NCI-H2196 (cell line): ENCODE measurements at regions not wholly inside any gene's neighbourhood (a gene's known extent, or its start where the extent isn't known, plus 50 kb on each side); places are given as distances from the start of the nearest gene placed in this dataset.

ENCODE experiments used
- DNase-seq: peaks from one replicate; lab custom pipeline; 2025; ENCODE audit not compliant: unreplicated experiment; lab: John Stamatoyannopoulos, UW

DNA sequence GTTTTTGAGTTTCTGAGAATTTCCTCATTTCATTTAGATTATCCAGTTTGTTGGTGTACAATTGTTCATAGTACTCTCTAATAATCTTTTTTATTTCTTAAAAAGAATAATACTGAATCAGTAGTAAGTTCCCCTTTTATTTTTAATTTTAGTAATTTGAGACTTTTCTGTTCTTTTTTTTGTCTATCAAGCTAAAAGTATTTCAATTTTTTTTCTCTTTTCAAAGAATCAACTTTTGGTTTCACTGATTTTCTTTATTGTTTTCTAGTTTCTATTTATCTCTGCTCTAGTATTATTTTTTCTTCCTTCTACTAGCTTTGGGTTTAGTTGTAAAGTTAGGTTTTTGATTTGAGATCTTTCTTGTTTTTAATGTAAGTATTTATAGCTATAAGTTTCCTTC lies 60.6 kb upstream of the ARL15 start:
- no peak for DNase-seq

DNA sequence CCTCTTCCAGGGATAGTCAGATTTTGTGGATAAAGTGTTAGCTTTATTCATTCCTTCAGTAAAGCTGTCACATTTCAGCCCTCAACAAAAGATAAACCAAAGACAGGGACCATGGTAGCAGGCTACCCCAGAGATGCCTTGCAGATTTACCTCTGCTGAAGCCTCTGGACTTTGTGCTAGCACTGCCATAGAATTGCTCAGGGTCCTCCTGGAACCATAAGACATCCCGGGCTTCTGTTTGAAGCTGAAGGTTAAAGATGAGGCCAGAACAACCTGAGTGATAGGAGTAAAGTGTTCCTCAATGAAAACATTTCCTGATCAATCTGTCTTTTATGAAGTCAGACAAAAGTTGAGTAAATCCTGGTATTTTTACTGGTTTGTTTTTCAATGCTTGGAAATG lies 57.5 kb upstream of the ARL15 start:
- DNase-seq, result no peak

GRCh38 chr5:54366707-54367106 lies 56.3 kb upstream of the ARL15 start:
- DNase-seq, result no peak

DNA sequence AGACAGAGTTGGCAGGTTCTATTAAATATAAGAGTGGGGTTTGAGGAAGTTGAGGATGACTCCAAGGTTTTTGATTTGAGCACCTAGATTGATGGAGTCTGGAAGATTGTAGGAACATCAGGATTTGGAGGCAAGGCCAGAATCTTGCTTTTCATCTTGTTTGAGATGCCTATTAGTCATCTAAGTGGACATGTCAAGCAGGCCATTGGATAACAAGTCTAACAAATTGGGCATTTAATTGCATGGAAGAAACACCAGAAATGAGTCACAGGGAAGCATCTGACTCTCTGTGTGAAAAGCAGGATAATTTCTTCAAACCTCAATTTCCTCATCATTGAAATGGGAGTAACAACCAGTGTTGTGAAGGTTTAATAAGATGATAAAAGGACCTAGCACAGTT lies 53.3 kb upstream of the ARL15 start:
- DNase-seq, result no peak

DNA sequence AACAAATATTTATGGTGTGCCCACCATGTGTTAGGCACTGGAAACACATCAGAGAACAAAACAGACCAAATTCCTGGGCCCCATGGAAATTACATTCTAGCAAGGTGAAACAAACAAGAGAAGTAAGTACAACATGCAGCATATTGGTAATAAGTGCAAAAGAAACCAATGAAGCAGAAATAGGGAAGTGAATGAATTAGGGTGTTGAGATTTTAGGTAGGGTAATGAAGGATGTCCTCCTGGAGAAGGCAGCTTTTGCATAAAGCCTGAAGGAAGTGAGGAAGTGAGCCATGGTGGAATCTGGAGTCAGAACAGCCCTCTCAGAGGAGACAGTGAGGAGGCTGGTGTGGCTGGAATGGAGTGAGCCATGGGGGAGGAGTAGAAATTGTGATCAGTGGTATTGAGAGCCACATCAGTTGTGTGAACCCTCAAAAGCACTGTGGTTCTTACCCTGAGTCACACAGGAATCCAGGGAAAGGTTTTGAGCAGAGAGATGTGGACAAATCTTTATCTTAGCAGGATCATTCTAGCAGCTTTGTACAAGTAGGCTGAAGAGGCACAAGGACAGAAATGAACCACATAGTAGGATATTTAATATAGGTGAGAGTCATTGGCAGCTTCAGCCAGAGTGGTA lies 52.7 kb upstream of the ARL15 start:
- DNase-seq, result no peak

DNA sequence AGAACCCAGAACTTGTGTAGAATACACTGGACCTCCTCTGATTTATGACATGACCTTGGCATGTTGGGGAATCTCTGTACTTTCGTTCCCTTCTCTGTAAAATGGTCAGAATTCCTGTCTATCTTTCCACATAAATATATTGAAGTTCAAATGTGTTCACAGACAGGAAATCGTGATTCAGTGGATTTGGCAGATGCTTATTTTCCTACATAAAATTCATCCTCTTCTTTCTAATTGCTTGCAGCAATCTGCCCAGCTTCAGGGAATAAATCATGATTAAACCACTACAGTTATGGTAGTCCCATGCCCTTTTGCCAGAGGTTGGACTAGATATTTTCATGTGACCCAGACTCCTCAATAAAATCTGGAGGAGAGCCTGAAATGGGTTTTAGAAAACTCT lies 52.1 kb upstream of the ARL15 start:
- DNase-seq, result no peak

GRCh38 chr5:54361691-54362411 lies 51.5 kb upstream of the ARL15 start:
- DNase-seq, result no peak

GRCh38 chr5:54360925-54361662 lies 50.7 kb upstream of the ARL15 start:
- no peak for DNase-seq
